ENCODE measurements at regions not wholly inside any gene's neighbourhood (a gene's known extent, or its start where the extent isn't known, plus 50 kb on each side); places are given as distances from the start of the nearest gene placed in this dataset.

DNA sequence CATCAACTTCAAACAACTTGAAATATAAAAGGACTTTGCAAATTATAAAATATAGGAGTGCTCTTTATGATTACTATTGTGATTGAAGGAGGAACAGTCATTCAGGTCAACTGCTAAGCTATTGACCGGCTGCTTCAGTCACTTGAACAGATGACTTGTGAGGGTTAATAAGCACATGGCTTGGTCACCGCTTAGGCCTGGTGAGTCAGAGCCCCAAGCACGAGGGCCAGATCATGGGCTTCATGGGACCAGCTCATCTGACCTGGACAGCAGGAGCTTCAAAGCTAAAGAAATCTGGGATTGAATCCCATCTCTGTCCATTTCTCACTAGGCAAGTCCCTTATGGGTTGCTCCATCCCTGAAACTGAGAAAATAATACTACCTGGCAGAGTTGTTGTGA lies 60.4 kb upstream of the ADO start:
- Histone ChIP-seq H4K20me1 (ENCODE audit: insufficient read depth, low read length) (no peaks in the 10 kb centered on the region), H3F3A (ENCODE audit: insufficient read depth, low read length) (peaks cover 3% of the 10 kb centered on the region; the same call in 1 of the 2 replicates), H3K9ac (ENCODE audit: low read length) (no peak overlapping the region), H2AFZ (ENCODE audit: low read length) (no peak overlapping the region), H3K9me2 (replicated peaks; ENCODE audit: insufficient read depth, low read length) (no peaks in the 10 kb centered on the region), H3K9me3 (replicated peaks; ENCODE audit: insufficient read depth, low read length) (no peaks in the 10 kb centered on the region), H3K27me3 (replicated peaks; ENCODE audit: insufficient read depth, low read length) (no peaks in the 10 kb centered on the region), H3K4me2 (ENCODE audit: low read depth, low read length) (no peak overlapping the region), H3K4me3 (ENCODE audit: low read length) (no peak overlapping the region), H3K27ac (ENCODE audit: low read length) (no peak overlapping the region), H3K36me3 (replicated peaks; ENCODE audit: insufficient read depth, low read length) (no peaks in the 10 kb centered on the region), H3K79me2 (ENCODE audit: low read length) (no peaks in the 10 kb centered on the region), H3K4me1 (ENCODE audit: low read length) (peaks cover 25% of the 10 kb centered on the region)
- no peak for DNase-seq
- TF ChIP-seq, protein P1, sequence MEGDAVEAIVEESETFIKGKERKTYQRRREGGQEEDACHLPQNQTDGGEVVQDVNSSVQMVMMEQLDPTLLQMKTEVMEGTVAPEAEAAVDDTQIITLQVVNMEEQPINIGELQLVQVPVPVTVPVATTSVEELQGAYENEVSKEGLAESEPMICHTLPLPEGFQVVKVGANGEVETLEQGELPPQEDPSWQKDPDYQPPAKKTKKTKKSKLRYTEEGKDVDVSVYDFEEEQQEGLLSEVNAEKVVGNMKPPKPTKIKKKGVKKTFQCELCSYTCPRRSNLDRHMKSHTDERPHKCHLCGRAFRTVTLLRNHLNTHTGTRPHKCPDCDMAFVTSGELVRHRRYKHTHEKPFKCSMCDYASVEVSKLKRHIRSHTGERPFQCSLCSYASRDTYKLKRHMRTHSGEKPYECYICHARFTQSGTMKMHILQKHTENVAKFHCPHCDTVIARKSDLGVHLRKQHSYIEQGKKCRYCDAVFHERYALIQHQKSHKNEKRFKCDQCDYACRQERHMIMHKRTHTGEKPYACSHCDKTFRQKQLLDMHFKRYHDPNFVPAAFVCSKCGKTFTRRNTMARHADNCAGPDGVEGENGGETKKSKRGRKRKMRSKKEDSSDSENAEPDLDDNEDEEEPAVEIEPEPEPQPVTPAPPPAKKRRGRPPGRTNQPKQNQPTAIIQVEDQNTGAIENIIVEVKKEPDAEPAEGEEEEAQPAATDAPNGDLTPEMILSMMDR (IDR thresholded peaks at IDR 0.05; ENCODE audit: low read length), result no peak
- TF ChIP-seq EZH2 (optimal IDR thresholded peaks at IDR 0.05; ENCODE audit: low read depth, low read length) (no peak), EZH2phosphoT487 (IDR thresholded peaks at IDR 0.05; ENCODE audit: low read length) (no peak)

DNA sequence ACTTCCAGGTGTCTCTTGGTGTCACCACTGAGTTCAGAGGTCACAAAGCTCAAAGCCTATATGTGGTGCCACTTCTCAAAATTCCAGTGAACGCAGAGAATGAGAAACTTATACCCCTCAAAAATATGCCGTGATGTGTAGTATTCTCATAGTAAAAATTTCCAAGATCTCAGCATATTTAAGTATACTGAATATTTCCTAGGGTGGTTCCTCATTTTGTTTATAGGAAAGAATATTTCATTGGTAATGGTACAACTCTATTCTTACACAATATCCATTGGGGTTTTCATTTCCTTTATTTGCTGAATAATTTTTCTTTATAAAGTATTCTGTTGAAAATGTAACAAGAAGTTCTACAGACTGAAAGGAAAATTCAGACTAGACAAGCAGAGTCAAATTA lies 58.9 kb upstream of the ADO start:
- Histone ChIP-seq H3F3A (ENCODE audit: insufficient read depth, low read length) (peaks cover 3% of the 10 kb centered on the region; the same call in 1 of the 2 replicates), H3K9me2 (replicated peaks; ENCODE audit: insufficient read depth, low read length) (no peaks in the 10 kb centered on the region), H3K4me3 (ENCODE audit: low read length) (no peak overlapping the region), H3K9ac (ENCODE audit: low read length) (no peak overlapping the region), H3K4me1 (ENCODE audit: low read length) (peaks cover 31% of the 10 kb centered on the region), H3K9me3 (replicated peaks; ENCODE audit: insufficient read depth, low read length) (no peaks in the 10 kb centered on the region), H3K4me2 (ENCODE audit: low read depth, low read length) (no peak overlapping the region), H2AFZ (ENCODE audit: low read length) (no peak overlapping the region), H3K79me2 (ENCODE audit: low read length) (no peaks in the 10 kb centered on the region), H3K27me3 (replicated peaks; ENCODE audit: insufficient read depth, low read length) (no peaks in the 10 kb centered on the region), H3K36me3 (replicated peaks; ENCODE audit: insufficient read depth, low read length) (no peaks in the 10 kb centered on the region), H3K27ac (ENCODE audit: low read length) (no peak overlapping the region), H4K20me1 (ENCODE audit: insufficient read depth, low read length) (no peaks in the 10 kb centered on the region)
- no peak for TF ChIP-seq EZH2 (optimal IDR thresholded peaks at IDR 0.05; ENCODE audit: low read depth, low read length)
- TF ChIP-seq, protein P1 (IDR thresholded peaks at IDR 0.05; ENCODE audit: low read length), result no peak
- no peak for TF ChIP-seq EZH2phosphoT487 (IDR thresholded peaks at IDR 0.05; ENCODE audit: low read length)
- DNase-seq, result no peak

DNA sequence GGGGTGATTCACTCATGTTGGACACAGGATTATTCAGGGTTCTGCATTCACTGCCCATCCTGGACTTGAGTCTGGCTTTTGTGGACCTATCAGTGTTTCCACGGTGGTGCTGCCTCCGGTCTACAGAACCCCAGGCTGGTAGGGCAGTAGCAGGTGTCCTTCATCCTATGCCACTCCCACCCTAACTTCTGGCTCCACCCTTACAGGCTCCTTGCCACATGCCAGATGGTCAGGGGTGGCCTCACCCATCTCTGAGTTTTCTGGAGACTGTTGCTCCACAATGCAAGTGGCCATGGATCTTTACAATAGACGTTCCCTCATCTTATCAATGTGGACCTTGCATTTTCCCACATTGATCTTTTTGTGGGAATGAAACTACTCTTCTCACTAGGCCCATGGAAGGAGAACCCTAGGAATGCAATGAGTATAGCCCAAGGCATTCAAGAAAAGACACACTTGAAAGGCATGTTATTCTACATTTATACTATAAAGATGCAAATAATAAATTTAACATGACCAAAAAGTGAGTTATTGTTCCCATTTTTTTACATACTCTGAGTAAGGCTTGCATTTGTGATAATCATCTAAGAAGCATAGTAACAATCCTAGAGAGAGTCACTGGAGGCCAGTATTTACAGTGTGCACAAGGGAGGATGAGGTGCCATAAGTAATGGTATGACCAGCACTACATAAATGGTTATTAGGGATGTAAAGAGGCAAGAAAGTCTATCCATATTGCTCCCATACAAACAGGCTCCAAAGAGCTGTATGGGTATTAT lies 57.4 kb upstream of the ADO start:
- Histone ChIP-seq H3K9me3 (replicated peaks; ENCODE audit: insufficient read depth, low read length) (no peaks in the 10 kb centered on the region), H3K36me3 (replicated peaks; ENCODE audit: insufficient read depth, low read length) (no peaks in the 10 kb centered on the region), H3K9ac (ENCODE audit: low read length) (no peak overlapping the region), H3K4me1 (ENCODE audit: low read length) (peaks cover 31% of the 10 kb centered on the region), H3K79me2 (ENCODE audit: low read length) (no peaks in the 10 kb centered on the region), H2AFZ (ENCODE audit: low read length) (no peak overlapping the region), H3K27ac (ENCODE audit: low read length) (no peak overlapping the region), H3K9me2 (replicated peaks; ENCODE audit: insufficient read depth, low read length) (no peaks in the 10 kb centered on the region), H3F3A (ENCODE audit: insufficient read depth, low read length) (peaks cover 3% of the 10 kb centered on the region; the same call in 1 of the 2 replicates), H3K4me3 (ENCODE audit: low read length) (no peak overlapping the region), H3K27me3 (replicated peaks; ENCODE audit: insufficient read depth, low read length) (no peaks in the 10 kb centered on the region), H3K4me2 (ENCODE audit: low read depth, low read length) (no peak overlapping the region), H4K20me1 (ENCODE audit: insufficient read depth, low read length) (no peaks in the 10 kb centered on the region)
- TF ChIP-seq, protein P1 (IDR thresholded peaks at IDR 0.05; ENCODE audit: low read length), result no peak
- TF ChIP-seq EZH2phosphoT487 (IDR thresholded peaks at IDR 0.05; ENCODE audit: low read length), result no peak
- no peak for TF ChIP-seq EZH2 (optimal IDR thresholded peaks at IDR 0.05; ENCODE audit: low read depth, low read length)
- DNase-seq, result no peak

All from MM.1S (cell line).